K562 (cell line): ENCODE measurements at regions not wholly inside any gene's neighbourhood (a gene's known extent, or its start where the extent isn't known, plus 50 kb on each side); places are given as distances from the start of the nearest gene placed in this dataset.

Experiments
- ATF4 ChIP-seq: fragments of 450-650 bp; formaldehyde crosslinking; IDR thresholded peaks from 2 replicates; pipeline ENCODE4 v1.4.0; 2022; ENCODE audit warnings: mild to moderate bottlenecking, moderate library complexity
- CEBPB ChIP-seq: fragments of 450-650 bp; IDR thresholded peaks from 2 replicates; pipeline ENCODE4 v1.6.1; 2016; ENCODE audit warnings: missing genetic modification characterization, missing compliant biosample characterization
- EP300 ChIP-seq: IDR thresholded peaks from 2 replicates; pipeline ENCODE4 v1.6.1; 2012; ENCODE audit warnings: low read length, improper control_type of control experiment
- NEUROD1 ChIP-seq: fragments of 150-350 bp; IDR thresholded peaks from 2 replicates; pipeline ENCODE4 v1.6.1; 2014; ENCODE audit warnings: borderline replicate concordance, low read length, low read depth; ENCODE audit not compliant: partially characterized antibody
- POLR2A ChIP-seq: fragments of 450-650 bp; conservative IDR thresholded peaks from 2 replicates; pipeline ENCODE4 v1.6.1; 2016
- POLR2AphosphoS2 ChIP-seq: IDR thresholded peaks from 2 replicates; pipeline ENCODE4 v1.6.1; 2012; ENCODE audit warnings: low read length, improper control_type of control experiment
- SMARCE1 ChIP-seq: fragments of 450-650 bp; IDR thresholded peaks from 2 replicates; pipeline ENCODE4 v1.7.1; 2016; ENCODE audit warnings: mild to moderate bottlenecking
- TCF7 ChIP-seq: sonication (generic); IDR thresholded peaks from 2 replicates; pipeline ENCODE4 v1.6.1; 2016; ENCODE audit warnings: antibody characterized with exemption, borderline replicate concordance
- TFE3 ChIP-seq: fragments of 450-650 bp; formaldehyde crosslinking; IDR thresholded peaks from 2 replicates; pipeline ENCODE4 v1.4.0; 2020; ENCODE audit warnings: mild to moderate bottlenecking, mixed read lengths
- UBTF ChIP-seq, 2 experiments: IDR thresholded peaks; 2 replicates each; pipeline ENCODE4 v1.6.1; 2012; ENCODE audit warnings: improper control_type of control experiment in 2 of 2, low read depth in 2 of 2, low read length in 2 of 2, borderline replicate concordance in 1 of 2
- YY1 ChIP-seq, 3 experiments: IDR thresholded peaks; 2 replicates each; pipeline ENCODE4 v1.6.1; 2011; ENCODE audit warnings: low read length in 2 of 3, mild to moderate bottlenecking in 2 of 3, moderate library complexity in 2 of 3, borderline replicate concordance in 1 of 3, control low read depth in 1 of 3, low read depth in 1 of 3; ENCODE audit not compliant: insufficient read depth in 3 of 3, insufficient replicate concordance in 2 of 3, control insufficient read depth in 1 of 3, insufficient read length in 1 of 3; ENCODE audit errors: extremely low read depth in 1 of 3
- ZBTB11 ChIP-seq, 3 experiments: fragments of 200-800 bp in 1 of 3; fragments of 250-450 bp in 1 of 3; fragments of 450-650 bp in 1 of 3; sonication (Bioruptor Pico) in 1 of 3; sonication (Bioruptor generic) in 1 of 3; formaldehyde crosslinking in 1 of 3; IDR thresholded peaks; 2 replicates each; pipeline versions ENCODE4 v1.6.1 to v1.8.0; 2016 to 2022; ENCODE audit warnings: mild to moderate bottlenecking in 2 of 3, missing genetic modification characterization in 2 of 3, missing compliant biosample characterization in 1 of 3, moderate library complexity in 1 of 3
- ZBTB33 ChIP-seq: sonication (generic); formaldehyde crosslinking; IDR thresholded peaks from 2 replicates; pipeline ENCODE4 v1.8.1; 2023; ENCODE audit warnings: mild to moderate bottlenecking, missing genetic modification reagents
- ZNF431 ChIP-seq: sonication (generic); formaldehyde crosslinking; IDR thresholded peaks from 2 replicates; pipeline ENCODE4 v1.8.0; 2022; ENCODE audit warnings: mild to moderate bottlenecking, missing genetic modification reagents

- TF ChIP-seq POLR2A (no peak), UBTF (IDR thresholded peaks at IDR 0.05; ENCODE audit: borderline replicate concordance in 1 of 2, low read depth in 2 of 2, low read length in 2 of 2) (no peak), YY1 (IDR thresholded peaks at IDR 0.05; ENCODE audit: borderline replicate concordance in 1 of 3, control insufficient read depth in 1 of 3, extremely low read depth in 1 of 3, insufficient read depth in 3 of 3, insufficient read length in 1 of 3, insufficient replicate concordance in 2 of 3, low read depth in 1 of 3, low read length in 2 of 3) (no peak), ZBTB33 (no peak), TFE3 (no peak), ATF4 (CRISPR knock-in tag) (no peak), CEBPB (no peak), SMARCE1 (no peak), EP300 (no peak), NEUROD1 (no peak), POLR2AphosphoS2 (no peak), ZNF431 (CRISPR knock-in tag) (no peak), ZBTB11 (CRISPR knock-in tag; IDR thresholded peaks at IDR 0.05) (no peak), TCF7 (no peak)
These were observed 386.2 kb upstream of the ADGRL2 start for GRCh38 chr1:81414488-81415015.
